ENCODE measurements at regions not wholly inside any gene's neighbourhood (a gene's known extent, or its start where the extent isn't known, plus 50 kb on each side); places are given as distances from the start of the nearest gene placed in this dataset.
"Not testable (repeated sequence)": the region's sequence is repeated elsewhere in the genome, so short reads cannot be mapped to it uniquely, and the experiment has no call there.

GRCh38 chrX:76509775-76510174, 82.3 kb downstream of the MAGEE1 start:
- no peak for DNase-seq

- DNase-seq = no peak
These were observed 90.0 kb downstream of the MAGEE1 start for GRCh38 chrX:76517544-76517943.

GRCh38 chrX:76520273-76521054, 93.0 kb downstream of the MAGEE1 start:
- DNase-seq = no peak

GRCh38 chrX:76535675-76536074, 108.2 kb downstream of the MAGEE1 start:
- not testable (repeated sequence) for DNase-seq

GRCh38 chrX:76538860-76539259, 111.3 kb downstream of the MAGEE1 start:
- no peak for DNase-seq

- not testable (repeated sequence) for DNase-seq
These were observed 115.9 kb downstream of the MAGEE1 start for GRCh38 chrX:76543381-76543780.

- no peak for DNase-seq
These were observed 122.5 kb downstream of the MAGEE1 start for GRCh38 chrX:76550016-76550415.

- no peak for DNase-seq
These were observed 127.8 kb downstream of the MAGEE1 start for GRCh38 chrX:76555269-76555668.

GRCh38 chrX:76555816-76556215, 128.3 kb downstream of the MAGEE1 start:
- peak; percentile 1 for DNase-seq

GRCh38 chrX:76564842-76565241, 137.3 kb downstream of the MAGEE1 start:
- not testable (repeated sequence) for DNase-seq

- DNase-seq = no peak
These were observed 177.9 kb downstream of the MAGEE1 start for GRCh38 chrX:76605390-76605789.

GRCh38 chrX:76617020-76617419, 189.5 kb downstream of the MAGEE1 start:
- no peak for DNase-seq

- no peak for DNase-seq
These were observed 216.1 kb downstream of the MAGEE1 start for GRCh38 chrX:76643590-76643989.

- not testable (repeated sequence) for DNase-seq
These were observed 223.9 kb downstream of the MAGEE1 start for GRCh38 chrX:76651369-76651768.

GRCh38 chrX:76657499-76657898, 230.0 kb downstream of the MAGEE1 start:
- no peak for DNase-seq
